ENCODE measurements at regions not wholly inside any gene's neighbourhood (a gene's known extent, or its start where the extent isn't known, plus 50 kb on each side); places are given as distances from the start of the nearest gene placed in this dataset.

DNA sequence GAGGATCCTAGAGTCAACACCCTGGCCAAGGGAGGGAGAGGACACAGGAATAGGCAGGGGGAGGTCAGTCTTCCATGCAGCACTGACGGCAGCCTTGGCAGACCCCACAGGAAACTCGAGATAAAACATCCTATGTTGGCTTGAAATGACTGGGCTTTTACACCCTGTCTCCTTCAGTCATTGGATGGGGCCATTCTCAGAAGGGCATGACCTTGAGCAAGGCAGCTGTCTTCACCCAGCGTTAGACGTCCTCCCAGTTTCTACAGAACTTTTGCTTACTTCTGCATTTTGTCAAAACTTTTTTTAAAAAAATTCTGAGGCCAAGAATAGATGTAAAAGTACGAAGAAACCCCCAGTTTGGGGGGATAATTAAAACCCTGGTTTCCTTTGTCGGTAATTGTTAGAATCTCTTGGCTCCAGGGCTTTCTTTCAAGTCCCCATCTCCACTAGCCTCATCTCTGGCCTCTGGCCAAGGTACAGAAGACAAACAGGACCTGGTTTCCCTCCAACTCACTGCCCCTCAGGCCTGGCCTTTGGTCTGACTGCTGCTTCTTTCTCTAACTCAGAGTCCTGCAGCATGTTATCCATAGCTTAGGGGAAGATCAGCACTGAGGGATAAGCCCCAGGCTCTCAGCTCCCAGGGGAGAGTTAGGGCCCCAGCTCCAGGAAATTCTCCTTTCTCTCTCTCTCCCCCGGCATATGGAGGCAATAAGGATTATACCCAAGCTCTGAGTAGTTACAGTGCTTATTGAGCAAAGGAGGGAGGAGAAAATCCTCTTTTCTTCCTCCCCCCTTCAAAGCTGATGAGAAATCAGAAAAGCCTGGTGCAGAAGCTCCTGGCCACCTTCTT, 51.6 kb upstream of the KCND3 start:
- Mint-ChIP-seq H3K36me3 (ENCODE audit: insufficient read depth) (no peaks in the 10 kb centered on the region), H3K4me1 (ENCODE audit: low read depth in 2 of 2) (no peaks in the 10 kb centered on the region), H3K9me3 (no peaks in the 10 kb centered on the region), H3K27ac (no peak overlapping the region), H3K4me3 (no peak overlapping the region), H3K27me3 (peaks cover 29 to 36% of the 10 kb centered on the region in 2 donors)
- no peak for ATAC-seq (replicated peaks)
- no peak for DNase-seq

- H3K27me3 Mint-ChIP-seq: peaks cover 38 to 52% of the 10 kb centered on the region in 2 donors
- DNase-seq (no peak), ATAC-seq (replicated peaks) (no peak)
- no peak overlapping the region for H3K27ac Mint-ChIP-seq
- no peaks in the 10 kb centered on the region for H3K4me1 Mint-ChIP-seq (ENCODE audit: low read depth in 2 of 2)
- no peaks in the 10 kb centered on the region for H3K9me3 Mint-ChIP-seq
- H3K36me3 Mint-ChIP-seq (ENCODE audit: insufficient read depth): no peaks in the 10 kb centered on the region
- no peak overlapping the region for H3K4me3 Mint-ChIP-seq
Observed at GRCh38 chr1:112043901-112044300, 54.4 kb upstream of the KCND3 start.

DNA sequence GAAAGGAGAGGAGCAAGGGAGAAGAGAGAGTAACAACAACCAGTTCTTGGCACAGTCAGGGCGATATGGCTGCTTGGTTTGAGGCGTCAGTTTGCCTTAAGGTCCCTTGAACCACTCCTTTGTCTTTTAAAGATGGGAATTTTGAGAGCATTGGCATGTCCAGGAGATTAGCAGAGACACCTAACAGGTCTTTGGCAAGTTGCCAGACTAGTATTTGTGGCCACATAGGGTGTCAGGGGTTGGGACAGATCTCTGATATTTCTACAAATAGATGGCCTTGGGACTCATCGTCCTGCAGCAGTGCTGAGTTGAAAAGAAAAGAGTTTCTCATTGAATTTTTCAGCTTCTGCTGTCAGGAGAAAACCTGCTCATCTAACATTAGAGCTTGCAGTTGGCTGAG, 55.3 kb upstream of the KCND3 start:
- Mint-ChIP-seq H3K27me3 (peaks cover 39 to 52% of the 10 kb centered on the region in 2 donors), H3K4me1 (ENCODE audit: low read depth in 2 of 2) (no peaks in the 10 kb centered on the region), H3K9me3 (no peaks in the 10 kb centered on the region), H3K27ac (no peak overlapping the region), H3K4me3 (no peak overlapping the region), H3K36me3 (ENCODE audit: insufficient read depth) (no peaks in the 10 kb centered on the region)
- no peak for ATAC-seq (replicated peaks)
- DNase-seq: no peak

GRCh38 chr1:112046630-112047029, 57.2 kb upstream of the KCND3 start:
- ATAC-seq (replicated peaks) (no peak), DNase-seq (no peak)
- no peaks in the 10 kb centered on the region for H3K9me3 Mint-ChIP-seq
- H3K27me3 Mint-ChIP-seq: peaks cover 50 to 56% of the 10 kb centered on the region in 2 donors
- H3K36me3 Mint-ChIP-seq (ENCODE audit: insufficient read depth): no peaks in the 10 kb centered on the region
- no peak overlapping the region for H3K27ac Mint-ChIP-seq
- H3K4me1 Mint-ChIP-seq (ENCODE audit: low read depth in 2 of 2): no peaks in the 10 kb centered on the region
- H3K4me3 Mint-ChIP-seq: no peak overlapping the region

GRCh38 chr1:112048421-112048820, 59.0 kb upstream of the KCND3 start:
- Mint-ChIP-seq H3K9me3 (no peaks in the 10 kb centered on the region), H3K4me1 (ENCODE audit: low read depth in 2 of 2) (no peaks in the 10 kb centered on the region), H3K36me3 (ENCODE audit: insufficient read depth) (no peaks in the 10 kb centered on the region), H3K4me3 (no peak overlapping the region), H3K27me3 (peaks cover 39 to 43% of the 10 kb centered on the region in 2 donors), H3K27ac (no peak overlapping the region)
- ATAC-seq (replicated peaks): no peak
- DNase-seq: no peak

DNA sequence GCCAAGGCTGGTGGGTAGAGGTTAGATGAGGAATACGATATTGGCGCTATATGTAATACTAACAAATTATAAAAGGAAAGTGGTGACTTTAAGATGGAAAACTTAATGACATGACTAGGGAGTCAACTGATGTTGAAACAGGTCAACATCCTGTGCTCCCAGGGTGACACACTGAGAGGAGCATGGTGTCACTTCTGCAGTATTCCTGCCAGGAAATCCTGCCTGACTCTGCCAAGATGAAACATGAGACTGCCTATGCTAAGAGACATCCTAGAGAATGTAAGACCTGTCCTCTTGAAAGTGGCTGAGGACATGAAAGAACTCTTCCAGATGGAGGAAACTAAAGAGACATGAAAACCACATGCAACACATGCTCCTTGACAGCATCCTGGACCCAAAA, 65.0 kb upstream of the KCND3 start:
- no peak overlapping the region for H3K4me3 Mint-ChIP-seq
- H3K27ac Mint-ChIP-seq: no peak overlapping the region
- ATAC-seq (replicated peaks): no peak
- no peaks in the 10 kb centered on the region for H3K36me3 Mint-ChIP-seq (ENCODE audit: insufficient read depth)
- H3K9me3 Mint-ChIP-seq: no peaks in the 10 kb centered on the region
- DNase-seq: no peak
- H3K4me1 Mint-ChIP-seq (ENCODE audit: low read depth in 2 of 2): no peaks in the 10 kb centered on the region
- peaks cover 29 to 51% of the 10 kb centered on the region in 2 donors for H3K27me3 Mint-ChIP-seq

- no peaks in the 10 kb centered on the region for H3K9me3 Mint-ChIP-seq
- no peak for DNase-seq
- no peak overlapping the region for H3K4me3 Mint-ChIP-seq
- H3K4me1 Mint-ChIP-seq (ENCODE audit: low read depth in 2 of 2): no peaks in the 10 kb centered on the region
- H3K36me3 Mint-ChIP-seq (ENCODE audit: insufficient read depth): no peaks in the 10 kb centered on the region
- ATAC-seq (replicated peaks): no peak
- peaks cover 18 to 57% of the 10 kb centered on the region in 2 donors for H3K27me3 Mint-ChIP-seq
- H3K27ac Mint-ChIP-seq: no peak overlapping the region
Observed at GRCh38 chr1:112056354-112056753, 66.9 kb upstream of the KCND3 start.

GRCh38 chr1:112057736-112058135, 68.3 kb upstream of the KCND3 start:
- H3K27ac Mint-ChIP-seq: no peak overlapping the region
- DNase-seq (no peak), ATAC-seq (replicated peaks) (no peak)
- H3K36me3 Mint-ChIP-seq (ENCODE audit: insufficient read depth): no peaks in the 10 kb centered on the region
- no peaks in the 10 kb centered on the region for H3K9me3 Mint-ChIP-seq
- peaks cover 28 to 70% of the 10 kb centered on the region in 2 donors for H3K27me3 Mint-ChIP-seq
- no peak overlapping the region for H3K4me3 Mint-ChIP-seq
- no peaks in the 10 kb centered on the region for H3K4me1 Mint-ChIP-seq (ENCODE audit: low read depth in 2 of 2)

DNA sequence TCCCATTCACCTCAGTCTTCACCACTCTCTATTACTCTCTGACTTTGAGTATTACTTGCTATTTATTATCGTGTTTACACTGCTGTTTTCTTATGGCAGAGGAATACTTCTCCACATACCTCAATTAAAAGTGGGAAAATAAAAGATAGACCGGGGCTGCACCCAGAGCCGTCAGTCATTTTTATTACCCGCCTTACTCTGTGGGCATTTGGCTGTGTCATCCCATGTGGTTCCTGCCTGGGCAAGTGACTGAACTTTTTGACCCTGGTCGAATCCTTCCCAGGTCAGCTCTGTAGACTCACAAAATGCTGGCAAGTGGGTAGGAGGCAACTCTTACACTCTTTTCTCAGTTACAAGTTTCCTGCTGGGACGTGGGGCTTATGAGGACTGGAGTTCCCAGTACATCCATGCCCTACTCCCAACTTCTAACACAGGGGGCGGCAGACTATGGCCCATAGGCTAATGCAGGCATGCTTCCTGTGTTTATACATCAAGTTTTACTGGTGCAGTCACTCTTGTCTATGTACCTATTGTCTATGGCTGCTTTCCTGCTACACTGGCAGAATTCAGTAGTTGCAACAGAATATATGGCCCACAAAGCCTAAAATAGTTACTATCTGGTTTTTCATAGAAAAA, 69.5 kb upstream of the KCND3 start:
- Mint-ChIP-seq H3K4me3 (no peak overlapping the region), H3K27ac (no peak overlapping the region), H3K36me3 (ENCODE audit: insufficient read depth) (no peaks in the 10 kb centered on the region), H3K4me1 (ENCODE audit: low read depth in 2 of 2) (no peaks in the 10 kb centered on the region), H3K9me3 (no peaks in the 10 kb centered on the region), H3K27me3 (peaks cover 29 to 76% of the 10 kb centered on the region in 2 donors)
- no peak for DNase-seq
- ATAC-seq (replicated peaks): no peak

DNA sequence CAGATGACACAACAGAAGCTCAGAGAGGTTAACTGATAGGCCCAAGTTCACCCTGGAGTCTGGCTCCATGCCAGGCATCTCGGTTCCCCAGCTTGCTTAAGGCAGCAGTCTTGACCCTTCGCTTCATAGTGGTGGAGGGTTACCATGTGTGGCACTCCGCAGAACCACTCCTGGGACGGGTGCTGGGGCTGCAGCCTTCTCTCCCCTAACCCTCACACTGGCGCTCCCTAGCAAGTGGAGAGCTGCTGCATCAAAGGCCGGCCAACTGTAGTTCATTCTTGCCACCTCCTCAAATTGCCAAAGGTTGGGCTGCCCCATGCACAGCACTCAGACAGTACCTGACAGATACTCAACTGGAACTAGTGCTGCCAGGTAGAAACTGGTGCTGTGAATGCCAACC, 70.2 kb upstream of the KCND3 start:
- Mint-ChIP-seq H3K4me3 (no peak overlapping the region), H3K27ac (no peak overlapping the region), H3K36me3 (ENCODE audit: insufficient read depth) (no peaks in the 10 kb centered on the region), H3K27me3 (peaks cover 30 to 79% of the 10 kb centered on the region in 2 donors), H3K9me3 (no peaks in the 10 kb centered on the region), H3K4me1 (ENCODE audit: low read depth in 2 of 2) (no peaks in the 10 kb centered on the region)
- DNase-seq (no peak), ATAC-seq (replicated peaks) (no peak)

DNA sequence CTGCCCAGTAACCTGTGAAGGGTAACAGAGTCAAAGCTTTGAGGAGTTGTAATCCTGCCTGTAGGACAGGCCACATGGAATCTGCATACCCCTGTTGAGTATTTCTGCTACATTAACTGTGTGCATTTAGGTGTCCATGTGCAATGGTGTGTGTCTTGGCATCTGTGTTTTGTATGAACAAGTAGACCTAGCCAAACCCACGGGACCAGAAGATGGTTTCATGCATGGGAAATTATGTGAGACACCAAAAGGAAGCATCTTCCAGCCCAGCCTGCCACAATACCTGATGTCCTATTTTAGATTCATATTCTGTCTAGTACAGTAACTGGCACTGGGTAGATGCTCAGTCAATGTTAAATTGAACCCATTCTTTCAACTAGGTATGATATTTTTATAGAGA, 70.8 kb upstream of the KCND3 start:
- H3K27ac Mint-ChIP-seq: no peak overlapping the region
- H3K9me3 Mint-ChIP-seq: no peaks in the 10 kb centered on the region
- peaks cover 26 to 80% of the 10 kb centered on the region in 2 donors for H3K27me3 Mint-ChIP-seq
- no peak overlapping the region for H3K4me3 Mint-ChIP-seq
- DNase-seq: no peak
- no peaks in the 10 kb centered on the region for H3K36me3 Mint-ChIP-seq (ENCODE audit: insufficient read depth)
- no peaks in the 10 kb centered on the region for H3K4me1 Mint-ChIP-seq (ENCODE audit: low read depth in 2 of 2)
- ATAC-seq (replicated peaks): no peak

GRCh38 chr1:112061056-112061455, 71.6 kb upstream of the KCND3 start:
- H3K4me1 Mint-ChIP-seq (ENCODE audit: low read depth in 2 of 2): no peaks in the 10 kb centered on the region

GRCh38 chr1:112061901-112062320, 72.4 kb upstream of the KCND3 start:
- ATAC-seq (replicated peaks) (no peak), DNase-seq (no peak)
- Mint-ChIP-seq H3K27ac (no peak overlapping the region), H3K4me1 (ENCODE audit: low read depth in 2 of 2) (no peaks in the 10 kb centered on the region), H3K36me3 (ENCODE audit: insufficient read depth) (no peaks in the 10 kb centered on the region), H3K9me3 (no peaks in the 10 kb centered on the region), H3K4me3 (no peak overlapping the region), H3K27me3 (peaks cover 24 to 82% of the 10 kb centered on the region in 2 donors)

More at GRCh38 chr1:112061056-112061455, 71.6 kb upstream of the KCND3 start:
- no peak overlapping the region for H3K4me3 Mint-ChIP-seq
- H3K27me3 Mint-ChIP-seq: peaks cover 25 to 85% of the 10 kb centered on the region in 2 donors
- no peak overlapping the region for H3K27ac Mint-ChIP-seq
- DNase-seq: no peak
- no peaks in the 10 kb centered on the region for H3K9me3 Mint-ChIP-seq
- no peaks in the 10 kb centered on the region for H3K36me3 Mint-ChIP-seq (ENCODE audit: insufficient read depth)
- no peak for ATAC-seq (replicated peaks)
